HepG2 (cell line): ENCODE measurements at regions not wholly inside any gene's neighbourhood (a gene's known extent, or its start where the extent isn't known, plus 50 kb on each side); places are given as distances from the start of the nearest gene placed in this dataset.

Experiments
- ATAC-seq: fragments of 200-7000 bp; cut with Tn5 transposase; 3 replicates; pipeline ENCODE4 v1.9.1; 2020; ENCODE audit warnings: mild to moderate bottlenecking, moderate library complexity
- BruUV-seq: library from RNA; stranded (reverse); fragments of 400-500 nt; replicated peaks from 2 replicates; lab custom pipeline; 2021; lab: Mats Ljungman, UMichigan
- CTCF ChIA-PET: fragments of 300-600 bp; formaldehyde crosslinking; extraction: SDS; loops from one replicate; lab custom pipeline; 2021; ENCODE audit warnings: low total read pairs, inconsistent platforms, low intra/inter-chr PET ratio; lab: Yijun Ruan, JAX
- POLR2A ChIA-PET: fragments of 350-600 bp; sonication (Branson Sonifier 250); formaldehyde crosslinking; loops from one replicate; lab custom pipeline; 2020; ENCODE audit warnings: antibody characterized with exemption, inconsistent platforms; lab: Yijun Ruan, JAX
- DNase-seq: peaks from one replicate; pipeline ENCODE4 v3.0.0-alpha.2; 2015; ENCODE audit warnings: low spot score
- FAIRE-seq: peaks from 3 replicates; lab custom pipeline; 2011; peaks lifted over from hg19 to GRCh38; lab: Jason Lieb, UNC
- H2AFZ ChIP-seq: one replicate; pipeline ENCODE4 v1.6.1; 2011; ENCODE audit warnings: low read length, inconsistent platforms
- H3K27ac ChIP-seq: fragments of 300-600 bp; 3 replicates; pipeline ENCODE4 v1.8.0; 2011; ENCODE audit warnings: mixed run types, mild to moderate bottlenecking, mixed read lengths, low read length, inconsistent platforms; ENCODE audit not compliant: insufficient read depth; ENCODE audit errors: extremely low read length
- H3K27me3 ChIP-seq, 2 experiments: fragments of 200-600 bp in 1 of 2; 2 replicates in 1 of 2; 3 replicates in 1 of 2; pipeline versions ENCODE4 v1.6.0 to v1.8.0; 2011; ENCODE audit warnings: low read length in 2 of 2, mild to moderate bottlenecking in 2 of 2, moderate library complexity in 2 of 2, inconsistent platforms in 1 of 2; ENCODE audit not compliant: insufficient read depth in 2 of 2, control insufficient read depth in 1 of 2
- H3K36me3 ChIP-seq, 2 experiments: fragments of 200-600 bp in 1 of 2; replicated peaks in 1 of 2; 2 replicates in 1 of 2; 3 replicates in 1 of 2; pipeline versions ENCODE4 v1.5.1 to v1.8.0; 2011; ENCODE audit warnings: low read length in 2 of 2, inconsistent platforms in 1 of 2; ENCODE audit not compliant: insufficient read depth in 2 of 2, control insufficient read depth in 1 of 2
- H3K4me1 ChIP-seq: 2 replicates; pipeline ENCODE4 v1.5.1; 2012; ENCODE audit warnings: low read length, inconsistent platforms; ENCODE audit not compliant: insufficient read depth
- H3K4me2 ChIP-seq: 2 replicates; pipeline ENCODE4 v1.6.0; 2011; ENCODE audit warnings: low read depth, low read length, inconsistent platforms
- H3K4me3 ChIP-seq, 3 experiments: fragments of 200-600 bp in 1 of 3; sonication (generic), shearing (Covaris generic) in 1 of 3; replicated peaks in 1 of 3; 2 replicates each; pipeline ENCODE4 v1.5.1; 2011 to 2016; ENCODE audit warnings: low read length in 3 of 3, inconsistent platforms in 2 of 3, low read depth in 2 of 3, mild to moderate bottlenecking in 2 of 3, control low read depth in 1 of 3, mixed read lengths in 1 of 3; ENCODE audit not compliant: insufficient read depth in 1 of 3
- H3K79me2 ChIP-seq: one replicate; pipeline ENCODE4 v1.6.1; 2011; ENCODE audit warnings: low read length, inconsistent platforms; ENCODE audit not compliant: insufficient read depth
- H3K9ac ChIP-seq: 2 replicates; pipeline ENCODE4 v1.6.0; 2011; ENCODE audit warnings: mild to moderate bottlenecking, low read depth, low read length, inconsistent platforms; ENCODE audit not compliant: insufficient read depth
- H3K9me3 ChIP-seq: 2 replicates; pipeline ENCODE4 v1.5.1; 2012; ENCODE audit warnings: mild to moderate bottlenecking, low read length
- H4K20me1 ChIP-seq: 2 replicates; pipeline ENCODE4 v1.6.0; 2011; ENCODE audit warnings: inconsistent platforms, mild to moderate bottlenecking, low read length, moderate library complexity; ENCODE audit not compliant: insufficient read depth
- MTA1 ChIP-seq: sonication (generic); formaldehyde crosslinking; IDR thresholded peaks from 2 replicates; pipeline ENCODE4 v1.4.0; 2020; ENCODE audit warnings: missing genetic modification reagents, mild to moderate bottlenecking, borderline replicate concordance
- NFRKB ChIP-seq: fragments of 450-650 bp; IDR thresholded peaks from 2 replicates; pipeline ENCODE4 v1.6.1; 2017
- ONECUT2 ChIP-seq: sonication (generic); formaldehyde crosslinking; IDR thresholded peaks from 2 replicates; pipeline ENCODE4 v1.4.0; 2020; ENCODE audit warnings: missing genetic modification reagents
- RCOR2 ChIP-seq: IDR thresholded peaks from 2 replicates; pipeline ENCODE4 v1.6.1; 2016; ENCODE audit warnings: missing biosample characterization, missing genetic modification reagents
- RFXAP ChIP-seq: sonication (generic); formaldehyde crosslinking; IDR thresholded peaks from 2 replicates; pipeline ENCODE4 v1.4.0; 2020; ENCODE audit warnings: missing genetic modification reagents, borderline replicate concordance
- TP53 ChIP-seq: sonication (generic); formaldehyde crosslinking; conservative IDR thresholded peaks from 2 replicates; pipeline ENCODE4 v1.4.0; 2020; ENCODE audit warnings: missing genetic modification reagents
- ZKSCAN8 ChIP-seq: IDR thresholded peaks from 2 replicates; pipeline ENCODE4 v1.6.1; 2016; ENCODE audit warnings: borderline replicate concordance, missing genetic modification reagents, missing compliant biosample characterization
- ZNF143 ChIP-seq: sonication (generic); formaldehyde crosslinking; IDR thresholded peaks from 2 replicates; pipeline ENCODE4 v1.4.0; 2020; ENCODE audit warnings: missing genetic modification reagents
- ZNF20 ChIP-seq: sonication (generic); formaldehyde crosslinking; IDR thresholded peaks from 2 replicates; pipeline ENCODE4 v1.4.0; 2020; ENCODE audit warnings: mild to moderate bottlenecking, moderate library complexity, missing genetic modification reagents
- ZNF792 ChIP-seq: IDR thresholded peaks from 2 replicates; pipeline ENCODE4 v1.6.1; 2016
- WGBS: methylation state at CpG from one replicate; pipeline ENCODE4 v1.1.6; 2017; ENCODE audit warnings: low lambda C conversion rate; 5-methylcytosine and 5-hydroxymethylcytosine counted together
- in situ Hi-C: cut with HindIII; loops from 2 replicates; pipeline ENCODE4 v1.10.0; 2017; ENCODE audit warnings: low pct_unique_long_range_greater_than_20kb; ENCODE audit not compliant: extremely low pct_ligation_motif_present
- intact Hi-C: fragments of 100-400 bp; cut with micrococcal nuclease; formaldehyde crosslinking; loops from one replicate; pipeline ENCODE4 v1.10.0; 2022; ENCODE audit not compliant: unreplicated experiment
- TF ChIP-seq, protein P1 (sequence below): sonication (generic); formaldehyde crosslinking; conservative IDR thresholded peaks from 2 replicates; pipeline ENCODE4 v1.4.0; 2020; ENCODE audit warnings: missing genetic modification reagents
- TF ChIP-seq, protein P2 (sequence below): sonication (generic); formaldehyde crosslinking; IDR thresholded peaks from 2 replicates; pipeline ENCODE4 v1.4.0; 2020; ENCODE audit warnings: missing genetic modification reagents

GRCh38 chr6:137304020-137304780 is 85.0 kb upstream of the IFNGR1 start:
- ChIA-PET POLR2A (no interaction called here), CTCF (no interaction called here)
- 30% methylated on average over 4 of the region's 4 CpGs for WGBS
- no peaks in the 10 kb centered on the region for H3K79me2 ChIP-seq
- no peak overlapping the region for H3K9ac ChIP-seq
- TF ChIP-seq ZNF143 (no peak), RFXAP (no peak), TP53 (no peak), ZKSCAN8 (no peak), MTA1 (no peak), ONECUT2 (CRISPR knock-in tag) (no peak), NFRKB (no peak), RCOR2 (no peak), ZNF792 (CRISPR knock-in tag) (no peak), ZNF20 (CRISPR knock-in tag) (no peak)
- TF ChIP-seq, protein P1, sequence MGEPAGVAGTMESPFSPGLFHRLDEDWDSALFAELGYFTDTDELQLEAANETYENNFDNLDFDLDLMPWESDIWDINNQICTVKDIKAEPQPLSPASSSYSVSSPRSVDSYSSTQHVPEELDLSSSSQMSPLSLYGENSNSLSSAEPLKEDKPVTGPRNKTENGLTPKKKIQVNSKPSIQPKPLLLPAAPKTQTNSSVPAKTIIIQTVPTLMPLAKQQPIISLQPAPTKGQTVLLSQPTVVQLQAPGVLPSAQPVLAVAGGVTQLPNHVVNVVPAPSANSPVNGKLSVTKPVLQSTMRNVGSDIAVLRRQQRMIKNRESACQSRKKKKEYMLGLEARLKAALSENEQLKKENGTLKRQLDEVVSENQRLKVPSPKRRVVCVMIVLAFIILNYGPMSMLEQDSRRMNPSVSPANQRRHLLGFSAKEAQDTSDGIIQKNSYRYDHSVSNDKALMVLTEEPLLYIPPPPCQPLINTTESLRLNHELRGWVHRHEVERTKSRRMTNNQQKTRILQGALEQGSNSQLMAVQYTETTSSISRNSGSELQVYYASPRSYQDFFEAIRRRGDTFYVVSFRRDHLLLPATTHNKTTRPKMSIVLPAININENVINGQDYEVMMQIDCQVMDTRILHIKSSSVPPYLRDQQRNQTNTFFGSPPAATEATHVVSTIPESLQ, result no peak
- TF ChIP-seq, protein P2, sequence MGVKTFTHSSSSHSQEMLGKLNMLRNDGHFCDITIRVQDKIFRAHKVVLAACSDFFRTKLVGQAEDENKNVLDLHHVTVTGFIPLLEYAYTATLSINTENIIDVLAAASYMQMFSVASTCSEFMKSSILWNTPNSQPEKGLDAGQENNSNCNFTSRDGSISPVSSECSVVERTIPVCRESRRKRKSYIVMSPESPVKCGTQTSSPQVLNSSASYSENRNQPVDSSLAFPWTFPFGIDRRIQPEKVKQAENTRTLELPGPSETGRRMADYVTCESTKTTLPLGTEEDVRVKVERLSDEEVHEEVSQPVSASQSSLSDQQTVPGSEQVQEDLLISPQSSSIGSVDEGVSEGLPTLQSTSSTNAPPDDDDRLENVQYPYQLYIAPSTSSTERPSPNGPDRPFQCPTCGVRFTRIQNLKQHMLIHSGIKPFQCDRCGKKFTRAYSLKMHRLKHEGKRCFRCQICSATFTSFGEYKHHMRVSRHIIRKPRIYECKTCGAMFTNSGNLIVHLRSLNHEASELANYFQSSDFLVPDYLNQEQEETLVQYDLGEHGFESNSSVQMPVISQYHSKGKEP (CRISPR knock-in tag), result no peak
- H2AFZ ChIP-seq, result no peak overlapping the region
- no peaks in the 10 kb centered on the region for H3K36me3 ChIP-seq
- BruUV-seq, result no TSS peak
- no peaks in the 10 kb centered on the region for H3K9me3 ChIP-seq
- in situ Hi-C loops (no loop called here), intact Hi-C loops (no loop called here)
- DNase-seq, result no peak
- no peak overlapping the region for H3K4me3 ChIP-seq
- no peak overlapping the region for H3K4me2 ChIP-seq
- no peak overlapping the region for H3K27ac ChIP-seq
- peaks cover 0 to 23% of the 10 kb centered on the region in 2 experiments; a peak in 3 of 5 replicates for H3K27me3 ChIP-seq
- H4K20me1 ChIP-seq, result no peaks in the 10 kb centered on the region
- FAIRE-seq, result no peak
- ATAC-seq, result no peak
- peaks cover 13% of the 10 kb centered on the region for H3K4me1 ChIP-seq
